NCI-H510A treated with DMSO at 0.1 percent for 48 hours (cell line): ENCODE measurements at regions not wholly inside any gene's neighbourhood (a gene's known extent, or its start where the extent isn't known, plus 50 kb on each side); places are given as distances from the start of the nearest gene placed in this dataset.

Experiments
- DNase-seq: peaks from one replicate; lab custom pipeline; 2025; lab: John Stamatoyannopoulos, UW

GRCh38 chr3:124277144-124277890, 285.4 kb upstream of the ROPN1 start:
- no peak for DNase-seq

- peak; percentile 49 for DNase-seq
Observed at GRCh38 chr3:124281453-124282316, 289.8 kb upstream of the ROPN1 start.

- DNase-seq: no peak
Observed at GRCh38 chr3:124282751-124283651, 291.1 kb upstream of the ROPN1 start.

- no peak for DNase-seq
Observed at GRCh38 chr3:124283652-124284023, 291.7 kb upstream of the ROPN1 start.

GRCh38 chr3:124288996-124289395, 297.1 kb upstream of the ROPN1 start:
- no peak for DNase-seq

GRCh38 chr3:124291008-124291407, 299.1 kb upstream of the ROPN1 start:
- DNase-seq: no peak

GRCh38 chr3:124292329-124292728, 300.4 kb upstream of the ROPN1 start:
- DNase-seq: peak; percentile 62

- no peak for DNase-seq
Observed at GRCh38 chr3:124293584-124293983, 301.7 kb upstream of the ROPN1 start.

GRCh38 chr3:124295362-124295761, 303.4 kb upstream of the ROPN1 start:
- DNase-seq: no peak

- DNase-seq: peak; percentile 5
Observed at GRCh38 chr3:124296406-124296805, 304.5 kb upstream of the ROPN1 start.

- peak; percentile 15 for DNase-seq
Observed at GRCh38 chr3:124297062-124297980, 305.4 kb upstream of the ROPN1 start.

GRCh38 chr3:124298301-124298700, 306.4 kb upstream of the ROPN1 start:
- DNase-seq: no peak

GRCh38 chr3:124298951-124299350, 307.0 kb upstream of the ROPN1 start:
- DNase-seq: no peak

- no peak for DNase-seq
Observed at GRCh38 chr3:124299831-124300230, 307.9 kb upstream of the ROPN1 start.

- DNase-seq: no peak
Observed at GRCh38 chr3:124300416-124300815, 308.5 kb upstream of the ROPN1 start.

GRCh38 chr3:124303305-124303910, 311.5 kb upstream of the ROPN1 start:
- no peak for DNase-seq

GRCh38 chr3:124306665-124307064, 314.7 kb upstream of the ROPN1 start:
- no peak for DNase-seq

GRCh38 chr3:124313621-124314020, 321.7 kb upstream of the ROPN1 start:
- no peak for DNase-seq

GRCh38 chr3:124315215-124316033, 323.5 kb upstream of the ROPN1 start:
- DNase-seq: no peak

GRCh38 chr3:124316034-124316287, 324.0 kb upstream of the ROPN1 start:
- no peak for DNase-seq
